MM.1S (cell line): ENCODE measurements at regions not wholly inside any gene's neighbourhood (a gene's known extent, or its start where the extent isn't known, plus 50 kb on each side); places are given as distances from the start of the nearest gene placed in this dataset.

Experiments
- DNase-seq: peaks from one replicate; pipeline ENCODE4 v3.0.0-alpha.2; 2015
- H2AFZ ChIP-seq: fragments of 300-600 bp; sonication (generic); 2 replicates; pipeline ENCODE4 v1.6.0; 2016; ENCODE audit warnings: antibody characterized with exemption, low read length
- H3F3A ChIP-seq: fragments of 300-600 bp; sonication (generic); 2 replicates; pipeline ENCODE4 v1.6.1; 2016; ENCODE audit warnings: mild to moderate bottlenecking, antibody characterized with exemption, low read length, moderate library complexity, mixed read lengths; ENCODE audit not compliant: insufficient read depth
- H3K27ac ChIP-seq: fragments of 300-600 bp; sonication (generic); 2 replicates; pipeline ENCODE4 v1.5.1; 2016; ENCODE audit warnings: mild to moderate bottlenecking, low read length
- H3K27me3 ChIP-seq: fragments of 300-600 bp; sonication (generic); replicated peaks from 2 replicates; pipeline ENCODE4 v1.6.0; 2016; ENCODE audit warnings: low read length; ENCODE audit not compliant: insufficient read depth
- H3K36me3 ChIP-seq: fragments of 300-600 bp; sonication (generic); replicated peaks from 2 replicates; pipeline ENCODE4 v1.6.1; 2016; ENCODE audit warnings: mild to moderate bottlenecking, low read length, mixed read lengths; ENCODE audit not compliant: insufficient read depth
- H3K4me1 ChIP-seq: fragments of 300-600 bp; sonication (generic); 2 replicates; pipeline ENCODE4 v1.6.1; 2016; ENCODE audit warnings: low read length, mixed read lengths
- H3K4me2 ChIP-seq: fragments of 300-600 bp; sonication (generic); 2 replicates; pipeline ENCODE4 v1.6.0; 2016; ENCODE audit warnings: low read depth, low read length
- H3K4me3 ChIP-seq: fragments of 300-600 bp; sonication (generic); 2 replicates; pipeline ENCODE4 v1.5.1; 2016; ENCODE audit warnings: low read length, mixed read lengths
- H3K79me2 ChIP-seq: fragments of 300-600 bp; sonication (generic); 2 replicates; pipeline ENCODE4 v1.6.1; 2016; ENCODE audit warnings: mixed run types, low read length, mixed read lengths
- H3K9ac ChIP-seq: fragments of 300-600 bp; sonication (generic); 2 replicates; pipeline ENCODE4 v1.6.1; 2016; ENCODE audit warnings: low read length, mixed read lengths
- H3K9me2 ChIP-seq: fragments of 300-600 bp; sonication (generic); replicated peaks from 2 replicates; pipeline ENCODE4 v1.6.1; 2016; ENCODE audit warnings: mild to moderate bottlenecking, low read length, mixed read lengths; ENCODE audit not compliant: insufficient read depth
- H3K9me3 ChIP-seq: fragments of 300-600 bp; sonication (generic); replicated peaks from 2 replicates; pipeline ENCODE4 v1.6.1; 2016; ENCODE audit warnings: mild to moderate bottlenecking, low read length, mixed read lengths; ENCODE audit not compliant: insufficient read depth
- H4K20me1 ChIP-seq: fragments of 300-600 bp; sonication (generic); 2 replicates; pipeline ENCODE4 v1.6.1; 2016; ENCODE audit warnings: mild to moderate bottlenecking, low read length, moderate library complexity, mixed read lengths; ENCODE audit not compliant: insufficient read depth
- CTCF ChIP-seq: fragments of 300-600 bp; sonication (generic); IDR thresholded peaks from 2 replicates; pipeline ENCODE4 v1.5.1; 2016; ENCODE audit warnings: antibody characterized with exemption, low read length, mixed read lengths
- EZH2 ChIP-seq: fragments of 300-600 bp; sonication (generic); optimal IDR thresholded peaks from 2 replicates; pipeline ENCODE3; 2017; ENCODE audit warnings: low read depth, mild to moderate bottlenecking, antibody characterized with exemption, low read length, mixed read lengths
- EZH2phosphoT487 ChIP-seq: fragments of 300-600 bp; sonication (generic); IDR thresholded peaks from 2 replicates; pipeline ENCODE4 v1.6.1; 2018; ENCODE audit warnings: antibody characterized with exemption, low read length

- TF ChIP-seq EZH2 (no peak), EZH2phosphoT487 (no peak), CTCF (no peak)
- no peak overlapping the region for H3K4me3 ChIP-seq
- H3F3A ChIP-seq: no peaks in the 10 kb centered on the region
- H3K9ac ChIP-seq: no peak overlapping the region
- H3K4me2 ChIP-seq: no peak overlapping the region
- H3K9me3 ChIP-seq: no peaks in the 10 kb centered on the region
- no peak overlapping the region for H3K27ac ChIP-seq
- no peaks in the 10 kb centered on the region for H3K4me1 ChIP-seq
- H2AFZ ChIP-seq: no peak overlapping the region
- H3K27me3 ChIP-seq: peaks cover 52% of the 10 kb centered on the region
- no peaks in the 10 kb centered on the region for H3K79me2 ChIP-seq
- no peak for DNase-seq
- no peaks in the 10 kb centered on the region for H3K9me2 ChIP-seq
- no peaks in the 10 kb centered on the region for H4K20me1 ChIP-seq
- no peaks in the 10 kb centered on the region for H3K36me3 ChIP-seq
Observed at GRCh38 chr17:83185023-83186002, 105.9 kb downstream of the METRNL start.

DNA sequence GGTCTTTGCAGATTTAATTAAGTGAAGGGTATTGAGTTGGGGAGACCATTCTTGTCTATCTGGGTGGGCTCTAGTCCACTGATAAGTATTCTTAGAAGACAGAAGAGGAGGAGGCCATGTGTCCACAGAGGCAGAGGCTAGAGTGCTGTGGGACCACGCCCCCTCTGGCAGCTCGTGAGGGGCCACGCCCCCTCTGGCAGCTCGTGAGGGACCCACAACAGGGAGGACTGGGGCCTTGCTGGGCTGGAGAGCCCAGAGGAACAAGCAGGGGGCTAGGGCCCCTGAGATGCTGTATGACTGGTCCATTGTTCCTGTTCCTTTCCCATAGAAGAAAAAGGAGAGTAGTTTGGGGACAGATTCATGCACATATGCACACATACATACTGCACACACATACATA is 106.8 kb downstream of the METRNL start:
- no peak for TF ChIP-seq EZH2phosphoT487
- TF ChIP-seq CTCF: no peak
- TF ChIP-seq EZH2: no peak
- no peaks in the 10 kb centered on the region for H3F3A ChIP-seq

DNA sequence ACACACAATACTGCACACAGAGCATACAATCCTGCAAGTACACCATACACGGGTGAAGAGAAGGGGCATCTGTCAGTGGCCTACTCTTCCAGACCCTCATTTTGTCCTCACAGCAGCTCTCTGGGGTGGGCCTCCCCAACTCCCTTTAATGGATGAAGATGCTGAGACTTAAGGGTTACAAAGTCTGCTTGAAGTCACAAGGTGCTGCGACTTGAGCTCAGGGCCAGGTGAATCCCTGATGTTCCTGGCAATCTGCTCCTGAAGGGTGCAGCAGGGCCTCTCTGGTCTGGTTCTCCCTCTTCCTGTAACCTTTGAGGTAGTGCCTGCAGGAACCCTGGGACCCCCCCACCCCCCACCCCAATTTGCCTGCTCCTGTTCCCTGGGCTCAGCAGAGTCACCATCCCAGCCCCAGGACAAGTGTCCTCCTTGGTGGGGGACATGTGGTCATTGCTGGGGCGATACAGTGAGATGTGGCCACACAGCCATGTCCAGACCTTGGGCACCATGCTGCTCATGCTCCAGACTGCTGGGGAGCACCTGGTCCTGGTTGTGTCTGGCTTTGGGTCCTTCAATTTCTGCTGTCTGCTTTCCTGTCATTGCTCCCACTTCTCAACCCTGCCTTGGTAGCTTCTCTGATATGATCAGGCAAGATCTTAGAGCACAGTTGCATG is 107.5 kb downstream of the METRNL start:
- Histone ChIP-seq H3K9ac (no peak overlapping the region), H3K4me3 (no peak overlapping the region), H3K4me2 (no peak overlapping the region), H3K27me3 (peaks cover 55% of the 10 kb centered on the region), H3K4me1 (no peaks in the 10 kb centered on the region), H3K79me2 (no peaks in the 10 kb centered on the region), H3F3A (no peaks in the 10 kb centered on the region), H3K27ac (no peak overlapping the region), H3K9me3 (no peaks in the 10 kb centered on the region), H3K36me3 (no peaks in the 10 kb centered on the region), H3K9me2 (no peaks in the 10 kb centered on the region), H2AFZ (no peak overlapping the region), H4K20me1 (no peaks in the 10 kb centered on the region)
- TF ChIP-seq EZH2 (no peak), EZH2phosphoT487 (no peak), CTCF (no peak)
- DNase-seq: no peak

More for the DNA sequence above, 106.8 kb downstream of the METRNL start:
- H3K4me3 ChIP-seq: no peak overlapping the region
- DNase-seq: no peak
- no peaks in the 10 kb centered on the region for H3K79me2 ChIP-seq
- H3K9me2 ChIP-seq: no peaks in the 10 kb centered on the region
- no peaks in the 10 kb centered on the region for H3K36me3 ChIP-seq
- no peak overlapping the region for H3K27ac ChIP-seq
- H2AFZ ChIP-seq: no peak overlapping the region
- no peaks in the 10 kb centered on the region for H3K9me3 ChIP-seq
- H3K4me2 ChIP-seq: no peak overlapping the region
- no peaks in the 10 kb centered on the region for H3K4me1 ChIP-seq
- H3K9ac ChIP-seq: no peak overlapping the region
- H3K27me3 ChIP-seq: peaks cover 55% of the 10 kb centered on the region
- no peaks in the 10 kb centered on the region for H4K20me1 ChIP-seq
